ENCODE measurements at regions not wholly inside any gene's neighbourhood (a gene's known extent, or its start where the extent isn't known, plus 50 kb on each side); places are given as distances from the start of the nearest gene placed in this dataset.
"Not testable (repeated sequence)": the region's sequence is repeated elsewhere in the genome, so short reads cannot be mapped to it uniquely, and the experiment has no call there.

- H3K27ac Mint-ChIP-seq, result no peak overlapping the region
- peaks cover 3% of the 10 kb centered on the region for H3K27me3 Mint-ChIP-seq (ENCODE audit: low read depth, poor library complexity)
- no peak overlapping the region for H3K4me3 Mint-ChIP-seq
- H3K36me3 Mint-ChIP-seq (ENCODE audit: low read depth), result no peaks in the 10 kb centered on the region
- no peak for DNase-seq
- TF ChIP-seq, protein P1, sequence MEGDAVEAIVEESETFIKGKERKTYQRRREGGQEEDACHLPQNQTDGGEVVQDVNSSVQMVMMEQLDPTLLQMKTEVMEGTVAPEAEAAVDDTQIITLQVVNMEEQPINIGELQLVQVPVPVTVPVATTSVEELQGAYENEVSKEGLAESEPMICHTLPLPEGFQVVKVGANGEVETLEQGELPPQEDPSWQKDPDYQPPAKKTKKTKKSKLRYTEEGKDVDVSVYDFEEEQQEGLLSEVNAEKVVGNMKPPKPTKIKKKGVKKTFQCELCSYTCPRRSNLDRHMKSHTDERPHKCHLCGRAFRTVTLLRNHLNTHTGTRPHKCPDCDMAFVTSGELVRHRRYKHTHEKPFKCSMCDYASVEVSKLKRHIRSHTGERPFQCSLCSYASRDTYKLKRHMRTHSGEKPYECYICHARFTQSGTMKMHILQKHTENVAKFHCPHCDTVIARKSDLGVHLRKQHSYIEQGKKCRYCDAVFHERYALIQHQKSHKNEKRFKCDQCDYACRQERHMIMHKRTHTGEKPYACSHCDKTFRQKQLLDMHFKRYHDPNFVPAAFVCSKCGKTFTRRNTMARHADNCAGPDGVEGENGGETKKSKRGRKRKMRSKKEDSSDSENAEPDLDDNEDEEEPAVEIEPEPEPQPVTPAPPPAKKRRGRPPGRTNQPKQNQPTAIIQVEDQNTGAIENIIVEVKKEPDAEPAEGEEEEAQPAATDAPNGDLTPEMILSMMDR (IDR thresholded peaks at IDR 0.05), result no peak
- peaks cover 8% of the 10 kb centered on the region for H3K9me3 Mint-ChIP-seq
- no peaks in the 10 kb centered on the region for H3K4me1 Mint-ChIP-seq
Measured at GRCh38 chr7:113176836-113177235, 58.5 kb upstream of the SMIM30 start.

DNA sequence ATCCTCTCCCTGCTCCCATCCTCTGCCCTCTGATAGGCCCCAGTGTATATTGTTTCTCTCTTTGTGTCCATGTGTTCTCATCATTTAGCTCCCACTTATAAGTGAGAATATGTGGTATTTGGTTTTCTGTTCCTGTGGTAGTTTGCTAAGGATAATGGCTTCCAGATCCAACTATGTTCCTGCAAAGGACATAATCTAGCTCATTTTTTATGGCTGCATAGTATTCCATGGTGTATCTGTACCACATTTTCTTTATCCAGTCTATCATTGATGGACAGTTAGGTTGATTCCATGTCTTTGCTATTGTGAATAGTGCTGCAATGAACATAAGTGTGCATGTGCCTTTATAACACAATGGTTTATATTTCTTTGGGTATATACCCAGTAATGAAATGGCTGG is 57.8 kb upstream of the SMIM30 start:
- not testable (repeated sequence) for H3K27me3 Mint-ChIP-seq (ENCODE audit: low read depth, poor library complexity); H3K27ac Mint-ChIP-seq; H3K9me3 Mint-ChIP-seq; DNase-seq; H3K36me3 Mint-ChIP-seq (ENCODE audit: low read depth); H3K4me1 Mint-ChIP-seq; H3K4me3 Mint-ChIP-seq

- TF ChIP-seq, protein P1 (IDR thresholded peaks at IDR 0.05), result no peak
- Mint-ChIP-seq H3K4me3 (no peak overlapping the region), H3K27me3 (ENCODE audit: low read depth, poor library complexity) (peaks cover 3% of the 10 kb centered on the region), H3K4me1 (no peaks in the 10 kb centered on the region), H3K36me3 (ENCODE audit: low read depth) (no peaks in the 10 kb centered on the region), H3K27ac (no peak overlapping the region), H3K9me3 (peaks cover 8% of the 10 kb centered on the region)
- DNase-seq, result no peak
Measured at GRCh38 chr7:113175525-113176104, 57.3 kb upstream of the SMIM30 start.

- peaks cover 3% of the 10 kb centered on the region for H3K27me3 Mint-ChIP-seq (ENCODE audit: low read depth, poor library complexity)
- H3K9me3 Mint-ChIP-seq, result peaks cover 8% of the 10 kb centered on the region
- no peak for DNase-seq
- no peak overlapping the region for H3K27ac Mint-ChIP-seq
- H3K36me3 Mint-ChIP-seq (ENCODE audit: low read depth), result no peaks in the 10 kb centered on the region
- no peaks in the 10 kb centered on the region for H3K4me1 Mint-ChIP-seq
- TF ChIP-seq, protein P1 (IDR thresholded peaks at IDR 0.05), result no peak
- no peak overlapping the region for H3K4me3 Mint-ChIP-seq
Measured at GRCh38 chr7:113172726-113173125, 54.4 kb upstream of the SMIM30 start.

- H3K4me1 Mint-ChIP-seq, result no peaks in the 10 kb centered on the region
- peaks cover 3% of the 10 kb centered on the region for H3K27me3 Mint-ChIP-seq (ENCODE audit: low read depth, poor library complexity)
- DNase-seq, result no peak
- no peak overlapping the region for H3K4me3 Mint-ChIP-seq
- H3K36me3 Mint-ChIP-seq (ENCODE audit: low read depth), result no peaks in the 10 kb centered on the region
- no peak overlapping the region for H3K27ac Mint-ChIP-seq
- H3K9me3 Mint-ChIP-seq, result peaks cover 2% of the 10 kb centered on the region
- TF ChIP-seq, protein P1 (IDR thresholded peaks at IDR 0.05), result no peak
Measured at GRCh38 chr7:113170591-113170990, 52.2 kb upstream of the SMIM30 start.

Data from nephron progenitor cell (in vitro differentiated cells).